ENCODE measurements at regions not wholly inside any gene's neighbourhood (a gene's known extent, or its start where the extent isn't known, plus 50 kb on each side); places are given as distances from the start of the nearest gene placed in this dataset.

GRCh38 chr2:42108852-42109251 lies 60.3 kb upstream of the EML4 start:
- Mint-ChIP-seq H3K36me3 (ENCODE audit: low read depth) (no peaks in the 10 kb centered on the region), H3K4me3 (no peak overlapping the region), H3K4me1 (peaks cover 18% of the 10 kb centered on the region), H3K9me3 (no peaks in the 10 kb centered on the region), H3K27me3 (ENCODE audit: insufficient read depth) (no peaks in the 10 kb centered on the region), H3K27ac (no peak overlapping the region)
- Histone ChIP-seq H3K27ac (ENCODE audit: low read depth, low read length) (no peak overlapping the region), H3K9ac (ENCODE audit: extremely low read depth, low read length, poor library complexity, severe bottlenecking) (no peak overlapping the region), H3K9me3 (ENCODE audit: control insufficient read depth, low read length) (no peaks in the 10 kb centered on the region), H3K27me3 (ENCODE audit: control insufficient read depth, insufficient read depth, low read length, poor library complexity, severe bottlenecking) (no peaks in the 10 kb centered on the region), H3K4me3 (ENCODE audit: low read length) (no peak overlapping the region), H3K36me3 (ENCODE audit: control insufficient read depth, insufficient read depth, low read length) (no peaks in the 10 kb centered on the region), H3K4me1 (ENCODE audit: control insufficient read depth, insufficient read depth, low read length) (no peaks in the 10 kb centered on the region)
- peak; percentile 24 for DNase-seq
- no peak for TF ChIP-seq CTCF (conservative IDR thresholded peaks at IDR 0.05)
- WGBS, 2 experiments (ENCODE audit: insufficient coverage in 1 of 2, insufficient read length in 1 of 2), result 73 to 87% methylated on average over 2 to 4 of the region's 4 CpGs

GRCh38 chr2:42109959-42110640 lies 59.1 kb upstream of the EML4 start:
- Histone ChIP-seq H3K27me3 (ENCODE audit: control insufficient read depth, insufficient read depth, low read length, poor library complexity, severe bottlenecking) (no peaks in the 10 kb centered on the region), H3K9ac (ENCODE audit: extremely low read depth, low read length, poor library complexity, severe bottlenecking) (no peak overlapping the region), H3K4me1 (ENCODE audit: control insufficient read depth, insufficient read depth, low read length) (no peaks in the 10 kb centered on the region), H3K9me3 (ENCODE audit: control insufficient read depth, low read length) (no peaks in the 10 kb centered on the region), H3K36me3 (ENCODE audit: control insufficient read depth, insufficient read depth, low read length) (no peaks in the 10 kb centered on the region), H3K27ac (ENCODE audit: low read depth, low read length) (no peak overlapping the region), H3K4me3 (ENCODE audit: low read length) (no peak overlapping the region)
- H3K9me3 Mint-ChIP-seq, result no peaks in the 10 kb centered on the region
- no peak overlapping the region for H3K4me3 Mint-ChIP-seq
- no peaks in the 10 kb centered on the region for H3K27me3 Mint-ChIP-seq (ENCODE audit: insufficient read depth)
- DNase-seq, result peak; percentile 11
- H3K36me3 Mint-ChIP-seq (ENCODE audit: low read depth), result no peaks in the 10 kb centered on the region
- no peak for TF ChIP-seq CTCF (conservative IDR thresholded peaks at IDR 0.05)
- no peak overlapping the region for H3K27ac Mint-ChIP-seq
- WGBS, 2 experiments (ENCODE audit: insufficient coverage in 1 of 2, insufficient read length in 1 of 2), result 85% methylated on average over 5 to 7 of the region's 7 CpGs
- peaks cover 10% of the 10 kb centered on the region for H3K4me1 Mint-ChIP-seq

- Histone ChIP-seq H3K27ac (ENCODE audit: low read depth, low read length) (no peak overlapping the region), H3K4me1 (ENCODE audit: control insufficient read depth, insufficient read depth, low read length) (no peaks in the 10 kb centered on the region), H3K27me3 (ENCODE audit: control insufficient read depth, insufficient read depth, low read length, poor library complexity, severe bottlenecking) (no peaks in the 10 kb centered on the region), H3K36me3 (ENCODE audit: control insufficient read depth, insufficient read depth, low read length) (no peaks in the 10 kb centered on the region), H3K9ac (ENCODE audit: extremely low read depth, low read length, poor library complexity, severe bottlenecking) (no peak overlapping the region), H3K9me3 (ENCODE audit: control insufficient read depth, low read length) (no peaks in the 10 kb centered on the region), H3K4me3 (ENCODE audit: low read length) (no peak overlapping the region)
- H3K27me3 Mint-ChIP-seq (ENCODE audit: insufficient read depth), result no peaks in the 10 kb centered on the region
- no peak for TF ChIP-seq CTCF (conservative IDR thresholded peaks at IDR 0.05)
- H3K9me3 Mint-ChIP-seq, result no peaks in the 10 kb centered on the region
- H3K36me3 Mint-ChIP-seq (ENCODE audit: low read depth), result no peaks in the 10 kb centered on the region
- no peak overlapping the region for H3K27ac Mint-ChIP-seq
- H3K4me3 Mint-ChIP-seq, result no peak overlapping the region
- 81 to 84% methylated on average over 11 to 12 of the region's 12 CpGs for WGBS, 2 experiments (ENCODE audit: insufficient coverage in 1 of 2, insufficient read length in 1 of 2)
- peaks cover 4% of the 10 kb centered on the region for H3K4me1 Mint-ChIP-seq
- peak; percentile 46 for DNase-seq
These were observed 58.4 kb upstream of the EML4 start for GRCh38 chr2:42110641-42111322.

All from endodermal cell (in vitro differentiated cells).